ENCODE measurements at regions not wholly inside any gene's neighbourhood (a gene's known extent, or its start where the extent isn't known, plus 50 kb on each side); places are given as distances from the start of the nearest gene placed in this dataset.

DNA sequence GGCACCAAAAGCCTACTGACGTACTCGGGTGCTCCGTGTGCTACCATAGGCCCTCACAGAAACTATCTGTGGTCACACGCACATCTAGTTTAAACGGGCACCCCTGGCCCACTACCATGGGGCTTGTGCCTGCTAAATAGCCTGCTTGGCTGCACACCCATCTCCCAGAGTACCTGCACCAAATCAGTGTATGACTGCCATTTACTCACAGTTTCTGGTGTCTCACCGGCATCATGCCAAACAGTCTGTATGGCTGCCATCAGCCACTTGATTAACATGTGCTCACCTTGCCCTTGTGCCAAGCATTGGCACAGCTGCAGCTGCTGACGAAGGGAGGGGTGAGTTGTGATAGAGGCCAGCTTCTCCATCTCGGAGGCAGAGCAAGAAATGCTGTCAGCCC is 232.7 kb downstream of the IGSF11 start:
- no peaks in the 10 kb centered on the region for H4K20me1 ChIP-seq (replicated peaks; ENCODE audit: control insufficient read depth, insufficient read depth, low read length)
- H3K4me3 ChIP-seq, result no peak overlapping the region
- H2AFZ ChIP-seq (ENCODE audit: low read depth, low read length), result no peak overlapping the region
- intact Hi-C loops (cut with micrococcal nuclease) (no loop called here), in situ Hi-C loops (cut with MboI) (loop anchor here (25.0 kb wide), 1 partner anchor 1790 kb away; no protein-coding TSS in a partner anchor)
- FAIRE-seq (no peak), DNase-seq (ENCODE audit: extremely low read depth in 1 of 4, low spot score in 3 of 4) (no peak), ATAC-seq (no peak)
- no peak overlapping the region for H3K27ac ChIP-seq (ENCODE audit: extremely low read depth, low read depth, low read length)
- no peaks in the 10 kb centered on the region for H3K36me3 ChIP-seq (ENCODE audit: control insufficient read depth, insufficient read depth, low read length)
- peaks cover 0 to 7% of the 10 kb centered on the region in 2 experiments; a peak in 1 of 5 replicates for H3K4me1 ChIP-seq (replicated peaks in 1 of 2; ENCODE audit: control insufficient read depth in 2 of 2, insufficient read depth in 2 of 2, low read length in 2 of 2)
- BruUV-seq (replicated peaks), result no TSS peak
- ChIA-PET POLR2A (no interaction called here), CTCF (ENCODE audit: low intra/inter-chr PET ratio) (no interaction called here)
- no peaks in the 10 kb centered on the region for H3K9me3 ChIP-seq (replicated peaks; ENCODE audit: control insufficient read depth, insufficient read depth, low read depth, low read length)
- H3K79me2 ChIP-seq (ENCODE audit: control insufficient read depth, insufficient read depth, low read length), result no peaks in the 10 kb centered on the region; the same call in 2 of the 3 replicates
- 43% methylated on average over 6 of the region's 8 CpGs for WGBS (ENCODE audit: insufficient coverage, low coverage, missing lambda C conversion rate)
- no peak overlapping the region for H3K9ac ChIP-seq (ENCODE audit: insufficient read depth in 1 of 2, low read depth in 2 of 2, low read length in 2 of 2)
- TF ChIP-seq ZNF589 (CRISPR knock-in tag; IDR thresholded peaks at IDR 0.05; ENCODE audit: low read depth), result no peak
- no peak for TF ChIP-seq EP300 (IDR thresholded peaks at IDR 0.05; ENCODE audit: low read length)
- no peak overlapping the region for H3K4me2 ChIP-seq (ENCODE audit: insufficient read depth, low read length)
- H3K27me3 ChIP-seq (ENCODE audit: control insufficient read depth in 2 of 2, insufficient read depth in 2 of 2, low read length in 2 of 2), result no peaks in the 10 kb centered on the region
- no peaks in the 10 kb centered on the region for H3K9me1 ChIP-seq (ENCODE audit: control insufficient read depth, insufficient read depth, low read length)

- Histone ChIP-seq H3K27me3 (ENCODE audit: control insufficient read depth in 2 of 2, insufficient read depth in 2 of 2, low read length in 2 of 2) (no peaks in the 10 kb centered on the region), H3K27ac (ENCODE audit: extremely low read depth, low read depth, low read length) (no peak overlapping the region), H3K4me1 (replicated peaks in 1 of 2; ENCODE audit: control insufficient read depth in 2 of 2, insufficient read depth in 2 of 2, low read length in 2 of 2) (peaks cover 0 to 7% of the 10 kb centered on the region in 2 experiments; a peak in 1 of 5 replicates), H3K4me3 (no peak overlapping the region), H3K9ac (ENCODE audit: insufficient read depth in 1 of 2, low read depth in 2 of 2, low read length in 2 of 2) (no peak overlapping the region), H3K9me3 (replicated peaks; ENCODE audit: control insufficient read depth, insufficient read depth, low read depth, low read length) (no peaks in the 10 kb centered on the region), H4K20me1 (replicated peaks; ENCODE audit: control insufficient read depth, insufficient read depth, low read length) (no peaks in the 10 kb centered on the region), H3K9me1 (ENCODE audit: control insufficient read depth, insufficient read depth, low read length) (no peaks in the 10 kb centered on the region), H2AFZ (ENCODE audit: low read depth, low read length) (no peak overlapping the region), H3K4me2 (ENCODE audit: insufficient read depth, low read length) (no peak overlapping the region), H3K36me3 (ENCODE audit: control insufficient read depth, insufficient read depth, low read length) (no peaks in the 10 kb centered on the region), H3K79me2 (ENCODE audit: control insufficient read depth, insufficient read depth, low read length) (no peaks in the 10 kb centered on the region; the same call in 1 of the 3 replicates)
- in situ Hi-C loops (cut with MboI) (loop anchor here (25.0 kb wide), 1 partner anchor 1790 kb away; no protein-coding TSS in a partner anchor), intact Hi-C loops (cut with micrococcal nuclease) (no loop called here)
- BruUV-seq (replicated peaks), result no TSS peak
- ATAC-seq (no peak), DNase-seq (ENCODE audit: extremely low read depth in 1 of 4, low spot score in 3 of 4) (no peak), FAIRE-seq (no peak)
- ChIA-PET CTCF (ENCODE audit: low intra/inter-chr PET ratio) (no interaction called here), POLR2A (interaction anchor here (0.8 to 1.0 kb wide), 2 partner anchors 15 to 20 kb away, joined by 3 read pairs; no protein-coding TSS in a partner anchor)
- TF ChIP-seq SIRT6 (IDR thresholded peaks at IDR 0.05; ENCODE audit: low read depth, low read length) (no peak), MBD2 (IDR thresholded peaks at IDR 0.05; ENCODE audit: borderline replicate concordance, low read depth) (no peak), ZNF324 (CRISPR knock-in tag; IDR thresholded peaks at IDR 0.05) (no peak), FUS (optimal IDR thresholded peaks at IDR 0.05; ENCODE audit: low read depth, low read length) (no peak), HMBOX1 (IDR thresholded peaks at IDR 0.05) (no peak), WHSC1 (IDR thresholded peaks at IDR 0.05; ENCODE audit: low read length) (no peak), NR2F6 (CRISPR knock-in tag; IDR thresholded peaks at IDR 0.05) (no peak), ZNF586 (CRISPR knock-in tag; conservative IDR thresholded peaks at IDR 0.05) (no peak)
- WGBS (ENCODE audit: insufficient coverage, low coverage, missing lambda C conversion rate), result 65% methylated on average over 5 of the region's 13 CpGs
Observed at GRCh38 chr3:118802325-118803095, 232.1 kb downstream of the IGSF11 start.

All from K562 (cell line).